CD4-positive, alpha-beta T cell treated with Interleukin-12 subunit alpha and Interleukin-12 subunit beta, for 1 hour (primary cell): ENCODE measurements at regions not wholly inside any gene's neighbourhood (a gene's known extent, or its start where the extent isn't known, plus 50 kb on each side); places are given as distances from the start of the nearest gene placed in this dataset.
"Not testable (repeated sequence)": the region's sequence is repeated elsewhere in the genome, so short reads cannot be mapped to it uniquely, and the experiment has no call there.

ENCODE experiments used
- DNase-seq: peaks from one replicate; pipeline ENCODE4 v3.0.0-alpha.2; 2020

DNA sequence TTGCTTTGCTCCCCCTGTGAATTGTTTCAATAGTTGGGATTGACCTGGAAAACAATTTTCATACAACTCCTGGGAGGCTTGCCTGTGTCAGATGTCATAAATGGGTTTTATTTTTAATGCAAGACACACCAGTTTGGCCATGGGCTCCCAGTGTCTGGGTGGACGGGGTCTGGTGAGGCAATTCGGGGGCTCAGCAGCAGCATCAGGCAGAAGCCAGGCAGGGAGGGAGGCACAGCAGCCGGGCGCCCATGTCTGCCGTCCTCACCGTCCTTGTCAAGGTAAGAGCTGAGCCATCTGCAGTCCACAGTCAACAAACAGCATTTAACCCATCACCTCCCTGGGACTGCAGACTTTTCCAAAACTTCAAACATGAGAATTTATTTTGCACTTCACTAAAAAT, 150.6 kb downstream of the NPIPB11 start:
- DNase-seq, result not testable (repeated sequence)

DNA sequence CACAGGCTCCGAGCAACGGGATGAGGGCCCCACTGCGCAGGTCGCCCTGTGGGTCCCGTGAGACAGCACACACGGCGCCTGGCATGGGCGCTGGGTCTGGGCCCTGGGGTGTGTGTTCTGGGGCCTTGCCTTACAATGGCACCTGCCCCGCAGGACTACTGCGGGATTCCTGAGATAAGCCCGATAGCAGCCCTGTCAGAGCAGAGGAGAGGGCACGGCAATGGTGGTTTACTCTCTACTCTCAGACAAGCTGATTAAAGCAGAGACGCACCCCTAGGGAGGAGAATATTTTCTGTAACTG, 151.1 kb downstream of the NPIPB11 start:
- DNase-seq, result not testable (repeated sequence)

DNA sequence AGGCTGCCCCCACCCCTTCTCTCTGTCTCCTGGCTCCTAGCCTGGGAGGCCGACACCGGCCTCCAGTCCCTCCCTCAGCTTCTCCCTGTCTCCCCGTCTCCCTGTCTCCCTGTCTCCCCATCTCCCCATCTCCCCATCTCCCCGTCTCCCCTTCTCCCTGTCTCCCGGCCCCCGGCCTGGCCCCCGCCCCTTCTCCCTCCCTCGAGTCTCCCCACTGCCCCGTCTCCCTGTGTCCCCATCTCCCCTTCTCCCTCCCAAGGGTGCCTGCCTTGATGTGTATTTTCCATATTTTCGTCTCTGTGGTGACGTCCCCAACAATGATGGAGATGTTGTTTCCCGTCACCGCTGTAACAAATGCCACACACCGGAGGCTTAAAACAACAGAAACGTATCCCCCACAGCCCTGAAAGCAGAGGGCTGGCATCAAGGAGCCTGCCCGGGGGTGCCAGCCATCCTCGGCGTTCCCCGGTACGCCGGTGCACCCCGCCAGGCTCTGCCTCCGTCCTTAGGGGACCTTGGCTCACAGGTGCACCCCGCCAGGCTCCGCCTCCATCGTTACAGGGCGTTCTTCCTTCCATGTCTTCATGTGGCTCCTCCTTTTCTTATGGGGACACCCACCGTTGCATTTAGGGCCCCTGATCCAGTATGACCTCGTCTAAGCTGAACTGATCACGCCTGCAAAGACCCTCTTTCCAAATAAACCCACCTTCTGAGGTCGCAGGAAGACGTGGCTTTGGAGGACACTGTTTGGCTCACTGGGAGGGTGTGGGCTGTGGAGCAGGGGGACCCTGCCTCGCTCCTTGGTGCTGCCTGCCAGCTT, 151.6 kb downstream of the NPIPB11 start:
- no peak for DNase-seq

DNA sequence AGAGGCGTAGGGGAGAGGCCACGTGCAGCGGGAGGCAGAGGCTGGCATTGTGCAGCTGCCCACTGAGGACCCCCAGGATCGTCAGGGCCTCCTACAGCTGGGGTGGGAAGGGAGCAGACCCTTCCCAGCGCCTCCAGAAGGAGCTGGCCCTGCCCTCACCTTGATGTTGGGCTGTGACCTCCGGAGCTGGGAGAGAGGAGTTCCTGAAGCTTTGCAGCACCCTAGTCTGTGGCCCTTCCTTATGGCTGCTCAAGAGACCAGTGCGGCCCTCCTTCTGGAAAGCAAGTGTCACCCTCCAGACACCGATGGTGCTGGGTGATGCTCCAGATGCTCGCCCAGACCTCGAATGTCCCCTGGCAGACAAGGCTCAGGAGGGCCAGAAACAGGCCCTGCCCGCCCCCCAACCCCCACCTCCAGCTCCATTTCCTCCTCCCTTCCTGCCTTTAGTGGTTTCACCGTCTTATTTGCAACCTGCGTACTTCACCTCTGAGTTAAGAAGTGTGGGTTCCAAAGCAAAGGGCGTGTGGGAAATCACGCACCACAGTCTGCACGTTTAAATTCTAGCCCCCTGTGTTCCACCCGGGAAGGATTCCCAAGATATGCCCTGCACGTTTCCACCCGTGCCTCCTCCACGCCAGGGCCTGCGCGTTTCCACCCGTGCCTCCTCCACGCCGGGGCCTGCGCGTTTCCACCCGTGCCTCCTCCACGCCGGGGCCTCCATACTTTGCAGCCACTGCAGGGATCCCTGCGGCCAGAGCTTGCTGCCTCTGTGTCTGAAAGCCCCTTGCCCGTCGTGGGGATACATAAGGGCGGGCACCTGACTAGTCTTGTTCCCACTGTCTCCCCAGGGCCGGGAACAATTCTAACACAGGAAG, 152.6 kb downstream of the NPIPB11 start:
- DNase-seq, result not testable (repeated sequence)

DNA sequence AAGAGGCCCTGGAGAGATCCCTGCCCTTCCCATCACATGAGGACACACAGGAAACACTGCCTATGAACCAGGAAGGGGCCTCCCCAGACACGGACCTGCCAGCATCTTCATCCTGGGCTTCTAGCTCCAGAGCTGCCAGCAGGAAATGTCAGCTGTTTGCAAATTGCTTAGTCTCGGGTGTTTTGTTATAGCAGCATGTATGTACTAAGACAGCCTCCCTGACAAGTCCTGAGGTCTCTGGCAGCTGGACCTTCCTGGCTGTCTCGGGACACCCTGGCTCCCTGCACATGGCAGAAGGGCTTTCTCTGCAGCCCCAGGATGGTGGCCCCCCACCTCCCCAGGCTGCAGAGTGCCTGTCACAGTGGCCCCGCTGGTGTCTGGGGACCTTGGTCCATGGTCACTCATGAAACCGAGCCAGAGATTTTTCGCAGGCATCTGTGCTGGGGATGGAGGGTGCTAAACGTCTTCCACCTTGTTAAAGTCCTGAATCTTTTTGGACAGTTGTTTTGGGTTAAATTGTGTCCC, 153.4 kb downstream of the NPIPB11 start:
- not testable (repeated sequence) for DNase-seq

DNA sequence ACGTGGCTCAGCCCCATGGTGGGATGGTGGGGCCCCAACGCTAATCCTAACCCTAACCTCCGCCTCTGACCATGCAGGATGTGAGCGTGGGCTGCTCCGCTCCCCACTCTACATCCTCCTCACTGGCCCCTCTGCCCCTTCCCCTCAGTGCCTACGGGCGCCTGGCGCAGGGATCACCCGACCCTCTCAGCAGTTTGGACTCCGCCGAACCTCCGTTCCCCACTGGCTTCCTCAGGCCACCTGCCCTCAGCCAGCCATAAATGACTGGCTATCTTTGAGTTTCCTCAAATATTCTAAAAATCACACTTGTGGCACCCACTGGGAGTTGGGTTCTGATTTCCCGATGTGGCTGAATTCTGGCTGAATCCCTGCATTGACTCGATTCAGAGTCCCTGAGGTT, 154.2 kb downstream of the NPIPB11 start:
- DNase-seq, result not testable (repeated sequence)

DNA sequence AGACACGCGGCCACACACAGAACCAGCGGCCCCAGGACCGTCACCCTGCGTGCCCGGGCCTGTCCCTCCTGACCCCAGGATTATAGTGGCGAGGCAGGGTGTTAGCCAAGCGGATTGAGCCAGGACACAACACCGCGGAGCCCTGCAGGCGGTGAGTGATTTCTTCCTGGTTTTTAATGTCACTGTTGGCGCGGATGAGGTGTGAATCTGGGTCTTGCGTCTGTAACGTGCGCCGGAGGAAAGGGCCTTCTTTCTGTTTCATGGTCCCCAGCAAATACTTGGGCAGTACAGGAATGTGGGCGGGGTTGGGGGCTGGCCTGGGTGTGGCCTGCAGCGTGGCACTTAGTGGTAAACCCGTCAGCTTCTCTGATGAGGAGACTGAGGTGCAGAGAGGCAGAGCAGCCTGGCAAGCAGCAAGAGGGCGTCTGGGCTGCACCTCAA, 154.9 kb downstream of the NPIPB11 start:
- not testable (repeated sequence) for DNase-seq

DNA sequence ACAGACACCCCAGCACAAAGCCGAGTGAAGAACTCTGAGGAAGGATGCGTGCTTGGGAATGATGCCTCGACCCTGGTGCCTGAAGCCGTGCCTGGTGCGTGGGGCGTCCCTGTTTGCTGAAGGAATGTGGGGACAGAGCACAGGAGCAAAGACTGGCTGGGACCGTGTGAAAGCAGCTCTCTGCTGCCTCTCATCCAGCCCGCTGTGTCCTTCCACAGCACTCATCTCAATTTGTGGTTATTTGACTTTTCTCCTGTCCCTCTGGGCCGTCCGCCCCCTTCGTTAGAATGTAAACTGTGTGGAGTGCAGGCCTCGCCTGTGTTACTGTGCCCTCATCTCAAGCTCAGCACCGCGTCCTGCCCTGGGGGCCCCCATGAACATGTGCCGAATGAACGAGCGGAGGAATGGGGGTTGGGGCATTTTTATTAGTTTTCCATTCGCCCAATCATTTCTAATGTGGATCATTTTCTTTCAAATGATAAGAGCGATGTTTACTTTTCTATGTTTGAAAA, 155.5 kb downstream of the NPIPB11 start:
- DNase-seq, result not testable (repeated sequence)

DNA sequence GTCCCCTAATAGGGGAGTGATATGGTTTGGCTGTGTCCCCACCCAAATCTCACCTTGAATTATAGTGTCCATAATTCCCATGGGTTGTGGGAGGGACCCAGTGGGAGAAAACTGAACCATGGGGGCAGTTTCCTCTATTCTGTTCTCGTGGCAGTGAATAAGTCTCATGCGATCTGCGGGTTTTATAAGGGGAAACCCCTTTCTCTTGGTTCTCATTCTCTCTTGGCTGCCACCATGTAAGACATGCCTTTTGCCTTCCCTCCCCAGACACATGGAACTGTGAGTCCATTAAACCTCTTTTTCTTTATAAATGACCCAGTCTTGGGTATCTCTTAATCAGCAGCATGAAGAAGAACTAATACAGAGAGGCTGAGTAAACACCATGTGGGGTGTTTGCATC, 156.0 kb downstream of the NPIPB11 start:
- not testable (repeated sequence) for DNase-seq

DNA sequence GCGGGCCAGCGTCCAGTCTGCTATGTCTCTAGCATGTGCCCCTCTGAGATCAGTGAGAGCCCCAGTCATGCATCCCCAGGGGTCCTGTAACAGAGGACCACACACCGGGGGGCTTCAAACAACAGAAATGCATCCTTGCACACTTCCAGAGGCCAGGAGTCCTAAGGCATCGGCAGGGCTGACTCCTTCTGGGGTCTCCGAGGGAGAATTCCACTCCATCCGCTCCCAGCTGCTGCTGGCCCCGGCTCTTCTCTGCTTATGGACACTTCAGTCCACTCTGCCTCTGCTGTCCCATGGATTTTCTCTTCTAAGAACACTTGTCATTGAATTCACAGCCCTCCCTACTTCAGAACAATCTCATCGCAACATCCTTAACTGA, 157.6 kb downstream of the NPIPB11 start:
- DNase-seq, result not testable (repeated sequence)

DNA sequence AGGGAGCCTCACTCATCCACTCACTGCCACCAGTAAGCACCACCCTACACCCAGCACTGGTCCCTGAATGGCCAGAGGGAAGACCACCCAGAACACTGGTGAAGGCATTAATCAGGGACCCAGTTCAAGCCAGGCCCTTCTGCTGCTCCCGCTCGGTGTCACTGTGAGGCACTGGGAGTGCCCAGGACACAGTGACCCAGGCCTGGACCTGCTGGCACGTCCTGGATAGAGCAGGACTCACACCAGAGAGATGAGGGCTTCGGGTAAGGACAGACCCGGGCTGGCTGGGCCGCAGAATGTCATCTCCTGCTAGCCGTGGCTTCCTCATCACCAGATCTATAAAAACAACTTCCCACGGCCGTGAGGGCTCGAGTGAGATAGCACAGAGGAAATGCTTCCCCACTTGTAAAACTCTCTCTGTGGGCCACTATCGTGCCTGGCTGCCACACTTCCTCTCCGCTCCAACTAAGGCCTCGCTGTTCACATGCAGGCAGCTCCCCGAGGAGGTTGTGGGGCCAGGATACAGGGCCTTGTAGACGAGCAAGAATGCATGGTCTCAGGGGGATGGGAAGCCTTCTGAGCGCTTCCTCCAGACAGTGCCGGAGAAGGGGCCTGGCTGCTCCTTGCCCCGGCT, 158.1 kb downstream of the NPIPB11 start:
- DNase-seq, result peak; percentile 13

DNA sequence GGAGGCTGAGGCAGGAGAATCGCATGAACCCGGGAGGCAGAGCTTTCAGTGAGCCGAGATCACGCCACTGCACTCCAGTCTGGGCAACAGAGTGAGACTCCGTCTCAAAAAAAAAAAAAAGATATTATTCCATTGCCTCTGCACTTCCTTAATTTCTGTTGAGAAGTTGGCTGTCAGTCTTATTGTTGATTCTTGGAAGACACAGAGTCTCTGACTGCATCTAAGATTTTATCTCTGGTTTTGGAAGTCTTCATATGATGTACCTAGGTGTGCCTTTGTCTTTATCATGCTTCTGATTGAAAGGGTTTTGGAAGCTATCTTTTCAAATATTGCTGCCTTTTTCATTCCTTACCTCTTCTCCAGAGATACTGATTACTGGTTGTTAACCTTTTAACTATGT, 160.4 kb downstream of the NPIPB11 start:
- DNase-seq, result not testable (repeated sequence)

DNA sequence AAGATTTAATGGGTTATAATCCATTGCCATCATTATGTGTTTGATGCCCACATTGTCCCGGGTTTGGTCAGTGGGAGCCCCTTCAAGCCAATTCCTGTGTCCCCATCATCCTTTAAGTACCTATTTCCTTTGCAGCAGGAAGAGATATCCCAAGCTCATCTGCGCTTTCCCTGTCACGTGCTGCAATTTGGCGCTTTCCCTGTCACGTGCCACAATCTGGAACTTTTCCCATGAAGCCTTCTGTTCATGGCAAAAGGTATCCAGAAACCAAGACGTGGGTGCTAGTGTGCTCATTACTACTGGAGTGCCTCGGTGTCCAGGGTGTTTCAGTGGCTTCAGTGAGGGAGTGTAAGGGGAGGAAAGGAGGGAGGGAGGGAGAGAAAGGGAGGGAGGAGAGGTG, 168.5 kb downstream of the NPIPB11 start:
- DNase-seq, result no peak

DNA sequence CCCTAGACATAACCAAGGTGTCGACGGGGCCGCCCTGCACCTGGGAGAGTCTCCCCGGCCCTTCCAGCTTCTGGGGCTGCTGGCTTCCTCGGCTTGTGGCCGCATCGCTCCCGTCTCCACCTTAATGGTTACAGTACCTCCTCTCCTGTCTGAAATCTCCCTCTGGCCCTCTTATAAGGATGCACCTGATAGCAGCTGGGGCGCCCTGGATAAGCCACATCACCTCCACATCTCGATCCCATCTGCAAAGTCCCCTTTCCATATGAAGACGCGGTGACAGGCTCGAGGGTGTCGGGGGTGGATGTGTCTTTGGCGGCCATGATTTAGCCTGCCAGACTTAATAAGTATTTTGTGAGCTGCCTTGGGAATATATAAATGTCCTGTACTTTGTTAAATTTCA, 169.0 kb downstream of the NPIPB11 start:
- not testable (repeated sequence) for DNase-seq

DNA sequence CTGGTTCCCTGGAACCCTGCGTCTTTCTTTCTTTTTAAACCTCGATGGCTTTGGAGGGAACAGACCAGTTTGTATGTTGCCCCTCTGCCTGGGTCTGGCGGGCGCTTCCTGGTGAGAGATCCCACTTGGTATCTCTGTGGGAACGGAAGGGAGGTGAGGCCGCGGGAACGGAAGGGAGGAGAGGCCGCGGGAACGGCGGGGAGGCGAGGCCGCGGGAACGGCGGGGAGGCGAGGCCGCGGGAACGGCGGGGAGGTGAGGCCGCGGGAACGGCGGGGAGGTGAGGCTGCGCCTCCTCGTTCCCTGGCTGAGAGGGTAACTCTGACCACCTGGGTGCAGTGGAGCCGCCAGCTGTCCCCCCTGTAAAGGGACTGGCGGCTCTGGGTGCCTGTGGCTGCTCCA, 169.5 kb downstream of the NPIPB11 start:
- DNase-seq, result not testable (repeated sequence)

DNA sequence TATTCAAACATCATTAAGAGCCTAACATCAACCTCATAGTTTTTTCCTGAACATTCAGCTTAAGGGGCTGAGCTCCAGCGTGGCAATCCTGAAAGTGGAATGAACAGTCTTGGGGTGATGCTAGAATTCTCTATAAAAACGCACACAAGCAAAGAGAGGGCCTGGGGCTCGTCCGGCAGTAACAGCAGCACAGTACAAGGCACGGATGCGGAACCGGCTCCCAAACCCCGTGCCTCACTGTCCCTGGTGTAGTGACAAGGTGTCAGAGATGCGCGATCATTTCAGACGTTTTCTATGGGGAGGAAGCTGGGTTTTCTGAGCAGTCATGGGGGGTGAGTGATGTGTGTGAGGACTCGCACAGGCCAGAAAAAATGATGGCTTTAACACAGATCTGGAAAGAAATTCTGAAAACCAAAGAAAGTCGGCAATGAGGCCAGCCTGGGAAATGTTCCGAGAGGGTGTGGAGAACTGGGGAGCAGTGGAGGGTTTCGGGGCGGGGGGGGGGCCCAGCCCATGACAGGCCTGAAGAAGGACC, 170.6 kb downstream of the NPIPB11 start:
- DNase-seq, result not testable (repeated sequence)

DNA sequence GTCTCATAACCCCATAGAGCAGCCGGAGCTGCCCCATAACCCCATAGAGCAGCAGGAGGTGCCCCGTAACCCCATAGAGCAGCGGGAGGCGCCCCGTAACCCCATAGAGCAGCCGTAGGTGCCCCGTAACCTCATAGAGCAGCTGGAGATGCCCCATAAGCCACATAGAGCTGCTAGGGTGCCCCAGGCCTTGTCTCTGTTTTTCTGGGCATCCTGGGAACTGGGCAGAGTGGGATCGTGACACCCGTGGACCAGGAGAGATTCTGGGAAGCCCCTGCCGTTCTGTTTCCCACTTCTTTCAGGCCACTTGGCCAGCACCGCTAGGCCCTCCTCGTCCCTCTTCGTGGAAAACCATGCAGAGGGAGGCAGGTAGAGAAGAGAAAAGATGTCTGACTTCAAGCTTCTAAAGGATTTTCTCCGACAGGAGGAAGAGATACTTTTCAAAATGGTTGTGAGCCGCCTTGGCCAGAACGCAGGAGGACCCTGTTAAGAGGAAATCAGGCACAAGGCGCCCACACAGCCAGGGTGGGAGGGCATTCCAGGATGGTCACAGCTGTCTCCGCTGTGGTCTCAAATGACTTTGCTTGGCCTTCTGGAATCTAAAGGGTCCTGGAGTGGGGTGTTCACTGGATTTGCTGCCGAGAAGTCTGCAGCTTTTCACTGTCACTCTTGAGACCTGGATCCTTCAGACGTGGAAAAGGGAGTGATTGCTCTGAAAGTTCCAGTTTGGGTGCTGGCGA, 171.8 kb downstream of the NPIPB11 start:
- not testable (repeated sequence) for DNase-seq

DNA sequence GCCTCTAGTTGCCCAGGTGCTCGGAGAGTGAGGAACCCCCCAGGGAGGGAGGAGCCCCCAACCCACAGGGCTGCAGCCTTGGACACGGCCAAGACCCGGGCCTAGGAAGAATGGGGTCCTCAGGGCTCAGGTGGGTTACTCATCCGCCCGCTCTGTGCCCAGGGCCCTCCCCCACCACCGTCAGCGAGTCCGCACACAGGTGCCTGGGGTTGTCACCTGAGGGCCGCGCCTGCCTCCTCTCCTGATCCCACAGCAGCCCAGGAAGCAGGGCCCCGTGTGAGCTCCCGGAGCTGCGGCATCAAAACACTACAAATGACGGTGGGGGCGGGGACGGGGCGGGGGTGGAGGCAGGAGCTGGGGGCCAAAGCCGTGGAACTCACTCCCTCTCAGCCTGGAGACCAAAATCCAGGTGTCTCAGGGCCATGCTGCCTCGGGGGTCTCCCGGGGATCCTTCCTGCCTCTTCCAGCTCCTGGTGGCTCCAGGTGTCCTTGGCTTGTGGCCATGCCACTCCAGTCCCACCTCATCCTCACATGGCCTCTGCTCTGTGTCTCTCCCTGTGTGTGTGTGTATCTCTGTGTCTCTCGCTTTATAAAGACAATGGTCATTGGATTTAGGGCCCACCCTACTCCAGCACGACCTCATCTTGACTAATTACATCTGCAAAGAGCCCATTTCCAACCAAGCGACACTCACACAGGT, 172.7 kb downstream of the NPIPB11 start:
- not testable (repeated sequence) for DNase-seq

DNA sequence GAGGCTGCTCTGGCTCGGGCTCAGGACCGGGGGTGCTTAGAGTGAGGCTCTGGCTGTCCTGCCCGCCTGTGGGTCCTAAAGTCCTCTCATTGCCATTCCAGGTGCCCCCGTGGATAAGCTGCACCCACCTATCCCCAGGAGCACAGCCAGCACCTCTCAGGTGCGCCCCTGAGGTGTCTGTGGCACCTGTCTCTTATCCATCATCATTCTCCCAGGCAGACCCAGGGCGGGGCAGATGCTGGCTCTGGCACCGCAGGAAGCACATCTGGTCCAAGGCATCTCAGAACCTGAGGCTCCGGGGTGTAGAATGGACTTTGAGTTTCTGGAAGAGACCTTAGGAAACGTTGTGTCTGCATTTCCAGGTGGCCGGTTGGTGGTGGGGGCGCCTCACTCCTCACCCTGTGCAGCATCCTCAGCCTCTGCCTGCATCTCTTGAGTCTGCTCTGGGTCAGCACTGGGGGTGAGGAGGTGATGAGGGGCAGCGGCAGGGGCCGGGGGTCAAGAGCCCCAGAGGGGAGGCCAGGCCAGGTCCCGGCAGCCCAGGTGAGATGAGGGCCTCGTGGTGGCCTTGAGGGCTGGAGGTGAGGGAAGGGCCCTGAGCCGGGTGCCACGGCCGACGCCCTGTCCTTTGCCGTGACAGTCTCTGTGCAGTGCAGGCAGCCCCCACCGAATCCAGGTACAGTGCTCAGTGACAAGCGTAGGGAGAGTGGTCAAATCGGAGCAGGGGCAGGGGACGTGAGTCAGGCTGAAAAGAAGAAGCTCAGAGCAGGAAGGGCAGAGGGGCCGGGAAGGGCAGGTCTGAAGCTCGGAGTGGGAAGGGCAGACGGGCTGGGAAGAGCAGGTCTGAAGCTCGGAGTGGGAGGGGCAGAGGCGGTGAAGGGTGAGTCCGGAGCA, 173.5 kb downstream of the NPIPB11 start:
- DNase-seq, result no peak

DNA sequence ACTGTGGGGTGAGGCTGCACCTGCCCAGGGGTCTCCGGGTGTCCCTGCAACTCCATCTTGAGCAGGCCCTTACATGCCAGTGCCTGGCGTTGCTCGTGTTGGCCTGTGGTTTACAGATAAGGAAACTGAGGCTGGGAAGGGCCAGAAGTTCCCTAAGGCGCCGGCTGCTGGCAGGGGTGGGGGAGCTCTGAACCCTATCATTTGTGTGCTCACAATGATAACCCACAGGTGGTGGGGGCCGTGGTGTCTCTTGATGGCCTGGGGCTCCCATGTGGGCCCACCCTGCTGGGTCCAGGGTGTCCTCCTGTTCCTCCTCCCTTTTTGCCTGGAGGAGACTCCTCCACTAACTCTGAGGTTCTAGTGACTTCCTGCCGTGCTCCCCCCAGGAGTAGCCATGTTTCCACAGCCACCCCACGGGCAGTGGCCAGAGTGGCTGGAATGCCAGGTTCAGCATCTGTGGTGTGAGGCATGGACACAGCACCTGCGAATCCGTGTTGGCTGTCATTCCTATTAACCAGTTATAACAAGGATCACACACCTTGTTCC, 174.3 kb downstream of the NPIPB11 start:
- not testable (repeated sequence) for DNase-seq
